ENCODE measurements at regions not wholly inside any gene's neighbourhood (a gene's known extent, or its start where the extent isn't known, plus 50 kb on each side); places are given as distances from the start of the nearest gene placed in this dataset.
"Not testable (repeated sequence)": the region's sequence is repeated elsewhere in the genome, so short reads cannot be mapped to it uniquely, and the experiment has no call there.

- H3K36me3 ChIP-seq (ENCODE audit: insufficient read depth); H2AFZ ChIP-seq; H3K27ac ChIP-seq (ENCODE audit: low read depth); DNase-seq (ENCODE audit: low spot score); H3K4me3 Mint-ChIP-seq; H4K20me1 ChIP-seq (replicated peaks; ENCODE audit: insufficient read depth); H3K27ac Mint-ChIP-seq; H3K9me3 Mint-ChIP-seq; H3F3A ChIP-seq (replicated peaks; ENCODE audit: low read depth); ATAC-seq; H3K27me3 ChIP-seq (ENCODE audit: insufficient read depth); H3K36me3 Mint-ChIP-seq (ENCODE audit: low read depth); H3K27me3 Mint-ChIP-seq (ENCODE audit: insufficient read depth, low read depth, poor library complexity); H3K4me1 ChIP-seq (ENCODE audit: insufficient read depth); H3K4me1 Mint-ChIP-seq; H3K9me2 ChIP-seq (ENCODE audit: insufficient read depth); H3K79me2 ChIP-seq (replicated peaks; ENCODE audit: insufficient read depth); H3K4me3 ChIP-seq; H3K4me2 ChIP-seq: not testable (repeated sequence)
Observed at GRCh38 chr1:206314951-206315636, 111.8 kb downstream of the SRGAP2 start.

- not testable (repeated sequence) for H3K4me1 Mint-ChIP-seq; H3F3A ChIP-seq (replicated peaks; ENCODE audit: low read depth); H3K4me2 ChIP-seq; DNase-seq (ENCODE audit: low spot score); H3K4me1 ChIP-seq (ENCODE audit: insufficient read depth); H3K4me3 ChIP-seq; H3K27ac Mint-ChIP-seq; H3K79me2 ChIP-seq (replicated peaks; ENCODE audit: insufficient read depth); H3K9me3 Mint-ChIP-seq; H3K27ac ChIP-seq (ENCODE audit: low read depth); H3K36me3 Mint-ChIP-seq (ENCODE audit: low read depth); H4K20me1 ChIP-seq (replicated peaks; ENCODE audit: insufficient read depth); H3K9me2 ChIP-seq (ENCODE audit: insufficient read depth); H2AFZ ChIP-seq; H3K4me3 Mint-ChIP-seq; H3K27me3 Mint-ChIP-seq (ENCODE audit: insufficient read depth, low read depth, poor library complexity); H3K27me3 ChIP-seq (ENCODE audit: insufficient read depth); H3K36me3 ChIP-seq (ENCODE audit: insufficient read depth)
- ATAC-seq, result peak; percentile 52
Observed at GRCh38 chr1:206316901-206317300, 113.6 kb downstream of the SRGAP2 start.

- not testable (repeated sequence) for H3K4me1 Mint-ChIP-seq; H3K4me1 ChIP-seq (ENCODE audit: insufficient read depth); H3K27ac ChIP-seq (ENCODE audit: low read depth); H3K79me2 ChIP-seq (replicated peaks; ENCODE audit: insufficient read depth); H3K9me3 Mint-ChIP-seq; H3F3A ChIP-seq (replicated peaks; ENCODE audit: low read depth); H3K4me3 Mint-ChIP-seq; H3K27me3 Mint-ChIP-seq (ENCODE audit: insufficient read depth, low read depth, poor library complexity); H3K36me3 Mint-ChIP-seq (ENCODE audit: low read depth); H3K27me3 ChIP-seq (ENCODE audit: insufficient read depth); H3K9me2 ChIP-seq (ENCODE audit: insufficient read depth); H3K4me2 ChIP-seq; H2AFZ ChIP-seq; H3K4me3 ChIP-seq; H3K27ac Mint-ChIP-seq; DNase-seq (ENCODE audit: low spot score); H3K36me3 ChIP-seq (ENCODE audit: insufficient read depth); H4K20me1 ChIP-seq (replicated peaks; ENCODE audit: insufficient read depth)
- peak; percentile 87 for ATAC-seq
Observed at GRCh38 chr1:206317878-206318514, 114.7 kb downstream of the SRGAP2 start.

- H3K79me2 ChIP-seq (replicated peaks; ENCODE audit: insufficient read depth); H3K36me3 ChIP-seq (ENCODE audit: insufficient read depth); H3K27ac Mint-ChIP-seq; H3K4me1 Mint-ChIP-seq; H3K36me3 Mint-ChIP-seq (ENCODE audit: low read depth); H3K27me3 Mint-ChIP-seq (ENCODE audit: insufficient read depth, low read depth, poor library complexity); H3F3A ChIP-seq (replicated peaks; ENCODE audit: low read depth); H3K9me3 Mint-ChIP-seq; DNase-seq (ENCODE audit: low spot score); H3K9me2 ChIP-seq (ENCODE audit: insufficient read depth); H3K4me3 Mint-ChIP-seq; ATAC-seq; H3K4me3 ChIP-seq; H3K4me2 ChIP-seq; H3K27me3 ChIP-seq (ENCODE audit: insufficient read depth); H2AFZ ChIP-seq; H4K20me1 ChIP-seq (replicated peaks; ENCODE audit: insufficient read depth); H3K4me1 ChIP-seq (ENCODE audit: insufficient read depth); H3K27ac ChIP-seq (ENCODE audit: low read depth): not testable (repeated sequence)
Observed at GRCh38 chr1:206320227-206320626, 116.9 kb downstream of the SRGAP2 start.

- H3K9me2 ChIP-seq (ENCODE audit: insufficient read depth); H3K4me1 ChIP-seq (ENCODE audit: insufficient read depth); H3K36me3 ChIP-seq (ENCODE audit: insufficient read depth); H3K27me3 Mint-ChIP-seq (ENCODE audit: insufficient read depth, low read depth, poor library complexity); H3K4me1 Mint-ChIP-seq; H3K36me3 Mint-ChIP-seq (ENCODE audit: low read depth); H3K4me3 Mint-ChIP-seq; H4K20me1 ChIP-seq (replicated peaks; ENCODE audit: insufficient read depth); H3F3A ChIP-seq (replicated peaks; ENCODE audit: low read depth); H3K27me3 ChIP-seq (ENCODE audit: insufficient read depth); DNase-seq (ENCODE audit: low spot score); H3K9me3 Mint-ChIP-seq; H3K4me3 ChIP-seq; H3K79me2 ChIP-seq (replicated peaks; ENCODE audit: insufficient read depth); H3K27ac ChIP-seq (ENCODE audit: low read depth); H3K4me2 ChIP-seq; H2AFZ ChIP-seq; H3K27ac Mint-ChIP-seq: not testable (repeated sequence)
- ATAC-seq, result peak; percentile 45
Observed at GRCh38 chr1:206326159-206326939, 123.0 kb downstream of the SRGAP2 start.

- not testable (repeated sequence) for H3K9me2 ChIP-seq (ENCODE audit: insufficient read depth); H3K4me1 ChIP-seq (ENCODE audit: insufficient read depth); H3K27ac Mint-ChIP-seq; ATAC-seq; H3K27ac ChIP-seq (ENCODE audit: low read depth); H3K79me2 ChIP-seq (replicated peaks; ENCODE audit: insufficient read depth); H3K27me3 ChIP-seq (ENCODE audit: insufficient read depth); H3K27me3 Mint-ChIP-seq (ENCODE audit: insufficient read depth, low read depth, poor library complexity); H3K4me3 Mint-ChIP-seq; H3K4me2 ChIP-seq; H3K36me3 Mint-ChIP-seq (ENCODE audit: low read depth); H3K9me3 Mint-ChIP-seq; H3K36me3 ChIP-seq (ENCODE audit: insufficient read depth); DNase-seq (ENCODE audit: low spot score); H3K4me1 Mint-ChIP-seq; H2AFZ ChIP-seq; H3K4me3 ChIP-seq; H3F3A ChIP-seq (replicated peaks; ENCODE audit: low read depth); H4K20me1 ChIP-seq (replicated peaks; ENCODE audit: insufficient read depth)
Observed at GRCh38 chr1:206331597-206331996, 128.3 kb downstream of the SRGAP2 start.

Data from GM23338 (cell line).